Caco-2 (cell line): ENCODE measurements at regions not wholly inside any gene's neighbourhood (a gene's known extent, or its start where the extent isn't known, plus 50 kb on each side); places are given as distances from the start of the nearest gene placed in this dataset.

Experiments used
- BruUV-seq: library from RNA; stranded (reverse); fragments of 400-500 nt; replicated peaks from 2 replicates; lab custom pipeline; 2021; lab: Mats Ljungman, UMichigan
- CTCF ChIA-PET: fragments of 300-600 bp; sonication (Branson Sonifier 250); formaldehyde crosslinking; loops from one replicate; lab custom pipeline; 2022; ENCODE audit warnings: antibody characterized with exemption; lab: Charles Lee
- POLR2A ChIA-PET: fragments of 300-600 bp; sonication (Branson Sonifier 250); formaldehyde crosslinking; loops from one replicate; lab custom pipeline; 2022; ENCODE audit warnings: antibody characterized with exemption; lab: Charles Lee
- DNase-seq, 2 experiments: peaks; one replicate each; pipeline versions ENCODE4 v3.0.0 to v3.0.0-alpha.2; 2020 to 2022
- H3K27me3 ChIP-seq: replicated peaks from 2 replicates; pipeline ENCODE4 v1.6.0; 2011; ENCODE audit warnings: low read length; ENCODE audit not compliant: control insufficient read depth, insufficient read depth
- H3K36me3 ChIP-seq: 2 replicates; pipeline ENCODE4 v1.5.1; 2011; ENCODE audit warnings: low read length; ENCODE audit not compliant: control insufficient read depth, insufficient read depth
- H3K4me1 ChIP-seq: fragments of 250-450 bp; sonication (Bioruptor Pico); 2 replicates; pipeline ENCODE4 v1.5.1; 2020; ENCODE audit warnings: mild to moderate bottlenecking
- H3K4me3 ChIP-seq: 2 replicates; pipeline ENCODE4 v1.5.1; 2011; ENCODE audit warnings: low read depth, mild to moderate bottlenecking, control low read depth, low read length
- H3K9me3 ChIP-seq: fragments of 250-450 bp; sonication (Bioruptor Pico); 2 replicates; pipeline ENCODE4 v1.5.1; 2020; ENCODE audit warnings: mild to moderate bottlenecking, moderate library complexity
- H3K27ac Mint-ChIP-seq: one replicate; pipeline ENCODE4 v1.8.0; 2022; ENCODE audit warnings: mixed read lengths; ENCODE audit not compliant: unreplicated experiment
- H3K27me3 Mint-ChIP-seq: one replicate; pipeline ENCODE4 v1.8.0; 2022; ENCODE audit warnings: mixed read lengths; ENCODE audit not compliant: insufficient read depth, unreplicated experiment
- H3K36me3 Mint-ChIP-seq: one replicate; pipeline ENCODE4 v1.8.0; 2022; ENCODE audit warnings: mild to moderate bottlenecking, mixed read lengths; ENCODE audit not compliant: insufficient read depth, unreplicated experiment
- H3K4me1 Mint-ChIP-seq: one replicate; pipeline ENCODE4 v1.8.0; 2022; ENCODE audit warnings: low read depth, mixed read lengths; ENCODE audit not compliant: unreplicated experiment
- H3K4me3 Mint-ChIP-seq: one replicate; pipeline ENCODE4 v1.8.0; 2022; ENCODE audit warnings: mild to moderate bottlenecking, moderate library complexity, mixed read lengths; ENCODE audit not compliant: unreplicated experiment
- H3K9me3 Mint-ChIP-seq: one replicate; pipeline ENCODE4 v1.8.0; 2022; ENCODE audit warnings: mixed read lengths; ENCODE audit not compliant: unreplicated experiment
- CTCF ChIP-seq, 2 experiments: fragments of 200-600 bp in 1 of 2; IDR thresholded peaks; 1 replicate in 1 of 2; 2 replicates in 1 of 2; pipeline versions ENCODE4 v1.5.1 to v1.8.0; 2011 to 2022; ENCODE audit warnings: antibody characterized with exemption in 1 of 2, control low read depth in 1 of 2, inconsistent platforms in 1 of 2, low read depth in 1 of 2, low read length in 1 of 2, mild to moderate bottlenecking in 1 of 2, moderate library complexity in 1 of 2; ENCODE audit not compliant: insufficient read depth in 1 of 2, severe bottlenecking in 1 of 2, unreplicated experiment in 1 of 2
- intact Hi-C: fragments of 100-400 bp; cut with micrococcal nuclease; formaldehyde crosslinking; loops from one replicate; pipeline ENCODE4 v1.10.0; 2022; ENCODE audit not compliant: unreplicated experiment

GRCh38 chr12:107379852-107380567 lies 286.7 kb upstream of the CRY1 start:
- no peaks in the 10 kb centered on the region for H3K9me3 ChIP-seq
- BruUV-seq, result no TSS peak
- Mint-ChIP-seq H3K9me3 (no peaks in the 10 kb centered on the region), H3K4me1 (no peaks in the 10 kb centered on the region), H3K27me3 (peaks cover 2% of the 10 kb centered on the region), H3K27ac (no peak overlapping the region), H3K4me3 (no peak overlapping the region), H3K36me3 (no peaks in the 10 kb centered on the region)
- H3K4me3 ChIP-seq, result no peak overlapping the region
- CTCF ChIA-PET, result no interaction called here
- intact Hi-C loops, result no loop called here
- H3K27me3 ChIP-seq, result no peaks in the 10 kb centered on the region
- no peaks in the 10 kb centered on the region for H3K36me3 ChIP-seq
- POLR2A ChIA-PET, result no interaction called here
- no peaks in the 10 kb centered on the region for H3K4me1 ChIP-seq
- no peak for TF ChIP-seq CTCF (IDR thresholded peaks at IDR 0.05; ENCODE audit: insufficient read depth in 1 of 2, low read depth in 1 of 2, low read length in 1 of 2, severe bottlenecking in 1 of 2, unreplicated experiment in 1 of 2)
- DNase-seq, result no peak

- CTCF ChIA-PET, result no interaction called here
- Histone ChIP-seq H3K27me3 (no peaks in the 10 kb centered on the region), H3K4me3 (no peak overlapping the region), H3K36me3 (no peaks in the 10 kb centered on the region), H3K9me3 (0 out of 2 replicates have a peak, but pooled peaks cover 10% of the 10 kb centered on the region), H3K4me1 (no peaks in the 10 kb centered on the region)
- intact Hi-C loops, result no loop called here
- H3K27me3 Mint-ChIP-seq, result no peaks in the 10 kb centered on the region
- DNase-seq, result no peak
- no TSS peak for BruUV-seq
- no peak for TF ChIP-seq CTCF (IDR thresholded peaks at IDR 0.05; ENCODE audit: insufficient read depth in 1 of 2, low read depth in 1 of 2, low read length in 1 of 2, severe bottlenecking in 1 of 2, unreplicated experiment in 1 of 2)
- POLR2A ChIA-PET, result no interaction called here
- peaks cover 12% of the 10 kb centered on the region for H3K9me3 Mint-ChIP-seq
- H3K27ac Mint-ChIP-seq, result no peak overlapping the region
- H3K4me1 Mint-ChIP-seq, result no peaks in the 10 kb centered on the region
- no peak overlapping the region for H3K4me3 Mint-ChIP-seq
- no peaks in the 10 kb centered on the region for H3K36me3 Mint-ChIP-seq
These were observed 291.3 kb upstream of the CRY1 start for GRCh38 chr12:107384645-107385044.

- BruUV-seq, result no TSS peak
- no peak for DNase-seq
- no peaks in the 10 kb centered on the region for H3K4me1 ChIP-seq
- no peaks in the 10 kb centered on the region for H3K36me3 ChIP-seq
- H3K27me3 ChIP-seq, result no peaks in the 10 kb centered on the region
- Mint-ChIP-seq H3K9me3 (peaks cover 12% of the 10 kb centered on the region), H3K27ac (no peak overlapping the region), H3K4me1 (no peaks in the 10 kb centered on the region), H3K36me3 (no peaks in the 10 kb centered on the region), H3K4me3 (no peak overlapping the region), H3K27me3 (peaks cover 3% of the 10 kb centered on the region)
- ChIA-PET CTCF (no interaction called here), POLR2A (no interaction called here)
- no peak for TF ChIP-seq CTCF (IDR thresholded peaks at IDR 0.05; ENCODE audit: insufficient read depth in 1 of 2, low read depth in 1 of 2, low read length in 1 of 2, severe bottlenecking in 1 of 2, unreplicated experiment in 1 of 2)
- H3K4me3 ChIP-seq, result no peak overlapping the region
- intact Hi-C loops, result no loop called here
- H3K9me3 ChIP-seq, result 0 out of 2 replicates have a peak, but pooled peaks cover 10% of the 10 kb centered on the region
These were observed 292.2 kb upstream of the CRY1 start for GRCh38 chr12:107385509-107385908.
